CD4-positive, CD25-positive, alpha-beta regulatory T cell (primary cell): ENCODE measurements at regions not wholly inside any gene's neighbourhood (a gene's known extent, or its start where the extent isn't known, plus 50 kb on each side); places are given as distances from the start of the nearest gene placed in this dataset.

ENCODE experiments used
- ATAC-seq, 2 donors: fragments of 150-1000 bp; cut with Tn5 transposase; one replicate each; pipeline ENCODE4 v1.10.0; 2021; ENCODE audit warnings: low read depth in 2 of 2, moderate number of reproducible peaks in 2 of 2, moderate library complexity in 1 of 2
- DNase-seq, 3 donors: peaks; one replicate each; pipeline versions ENCODE4 v3.0.0 to v3.0.0-alpha.2; 2012 to 2022; ENCODE audit warnings: mixed read lengths in 1 of 3
- H3K27ac ChIP-seq: one replicate; pipeline ENCODE4 v1.7.0; 2013; ENCODE audit warnings: mild to moderate bottlenecking, low read length; ENCODE audit not compliant: insufficient read depth, poor library complexity, severe bottlenecking
- H3K27me3 ChIP-seq: one replicate; pipeline ENCODE4 v1.7.0; 2013; ENCODE audit warnings: low read length; ENCODE audit not compliant: control insufficient read depth, insufficient read depth
- H3K36me3 ChIP-seq: one replicate; pipeline ENCODE4 v1.7.0; 2013; ENCODE audit warnings: mild to moderate bottlenecking, low read length, moderate library complexity; ENCODE audit not compliant: control insufficient read depth, insufficient read depth
- H3K4me1 ChIP-seq: 2 replicates; pipeline ENCODE4 v1.7.0; 2013; ENCODE audit warnings: mild to moderate bottlenecking, low read length; ENCODE audit not compliant: insufficient read depth, control insufficient read depth, poor library complexity, severe bottlenecking
- H3K4me3 ChIP-seq: one replicate; pipeline ENCODE4 v1.7.0; 2013; ENCODE audit warnings: low read depth, mild to moderate bottlenecking, low read length, moderate library complexity
- H3K9me3 ChIP-seq, 2 experiments: 1 replicate in 1 of 2; 2 replicates in 1 of 2; pipeline ENCODE4 v1.7.0; 2013; ENCODE audit warnings: low read length in 2 of 2, mild to moderate bottlenecking in 1 of 2, moderate library complexity in 1 of 2; ENCODE audit not compliant: control insufficient read depth in 2 of 2
- H3K27ac Mint-ChIP-seq, 3 donors: one replicate each; pipeline ENCODE4 v1.8.0; 2020 to 2022; ENCODE audit warnings: mild to moderate bottlenecking in 3 of 3, mixed read lengths in 3 of 3, moderate library complexity in 2 of 3
- H3K27me3 Mint-ChIP-seq: one replicate; pipeline ENCODE4 v1.8.0; 2022; ENCODE audit warnings: mild to moderate bottlenecking, mixed read lengths
- H3K36me3 Mint-ChIP-seq: one replicate; pipeline ENCODE4 v1.8.0; 2020; ENCODE audit warnings: mixed read lengths
- H3K4me1 Mint-ChIP-seq, 4 donors: one replicate each; pipeline ENCODE4 v1.8.0; 2020 to 2022; ENCODE audit warnings: mixed read lengths in 4 of 4, mild to moderate bottlenecking in 1 of 4
- H3K4me3 Mint-ChIP-seq, 4 donors: one replicate each; pipeline ENCODE4 v1.8.0; 2020 to 2022; ENCODE audit warnings: mild to moderate bottlenecking in 4 of 4, mixed read lengths in 4 of 4, moderate library complexity in 3 of 4
- H3K9me3 Mint-ChIP-seq, 7 donors: one replicate each; pipeline ENCODE4 v1.8.0; 2020 to 2022; ENCODE audit warnings: mixed read lengths in 7 of 7, mild to moderate bottlenecking in 3 of 7, moderate library complexity in 2 of 7

- Histone ChIP-seq H3K4me3 (no peak overlapping the region), H3K27ac (no peak overlapping the region), H3K36me3 (no peaks in the 10 kb centered on the region), H3K4me1 (no peaks in the 10 kb centered on the region), H3K27me3 (peaks cover 3% of the 10 kb centered on the region), H3K9me3 (no peaks in the 10 kb centered on the region)
- DNase-seq (no peak), ATAC-seq (no peak)
- Mint-ChIP-seq H3K9me3 (peaks cover 0 to 2% (median 0%) of the 10 kb centered on the region in 7 donors), H3K27me3 (peaks cover 21% of the 10 kb centered on the region), H3K4me1 (peaks cover 0 to 4% (median 1%) of the 10 kb centered on the region in 4 donors), H3K36me3 (no peaks in the 10 kb centered on the region), H3K27ac (no peak overlapping the region), H3K4me3 (no peak overlapping the region)
These were observed 96.3 kb upstream of the CSF3R start for GRCh38 chr1:36579039-36579438.

GRCh38 chr1:36576551-36577110 lies 93.9 kb upstream of the CSF3R start:
- Mint-ChIP-seq H3K27me3 (peaks cover 14% of the 10 kb centered on the region), H3K4me3 (no peak overlapping the region), H3K9me3 (peaks cover 0 to 2% (median 0%) of the 10 kb centered on the region in 7 donors), H3K4me1 (peaks cover 0 to 4% (median 1%) of the 10 kb centered on the region in 4 donors), H3K36me3 (no peaks in the 10 kb centered on the region), H3K27ac (no peak overlapping the region)
- no peaks in the 10 kb centered on the region for H3K27me3 ChIP-seq
- H3K27ac ChIP-seq: no peak overlapping the region
- H3K4me1 ChIP-seq: no peaks in the 10 kb centered on the region
- no peaks in the 10 kb centered on the region for H3K36me3 ChIP-seq
- ATAC-seq (no peak), DNase-seq (no peak)
- H3K4me3 ChIP-seq: no peak overlapping the region
- H3K9me3 ChIP-seq: no peaks in the 10 kb centered on the region

- peaks cover 0 to 4% (median 1%) of the 10 kb centered on the region in 4 donors for H3K4me1 Mint-ChIP-seq
- peaks cover 0 to 2% (median 0%) of the 10 kb centered on the region in 7 donors for H3K9me3 Mint-ChIP-seq
- DNase-seq (peak; percentile 3 to 25 (median 22)), ATAC-seq (no peak)
- H3K9me3 ChIP-seq: no peaks in the 10 kb centered on the region
- H3K36me3 ChIP-seq: no peaks in the 10 kb centered on the region
- no peaks in the 10 kb centered on the region for H3K4me1 ChIP-seq
- no peak overlapping the region for H3K27ac ChIP-seq
- no peaks in the 10 kb centered on the region for H3K27me3 ChIP-seq
- no peak overlapping the region for H3K4me3 Mint-ChIP-seq
- H3K27ac Mint-ChIP-seq: peak overlapping the region in 1 of 3 donors; percentile 51
- peaks cover 9% of the 10 kb centered on the region for H3K27me3 Mint-ChIP-seq
- no peaks in the 10 kb centered on the region for H3K36me3 Mint-ChIP-seq
- H3K4me3 ChIP-seq: no peak overlapping the region
These were observed 93.4 kb upstream of the CSF3R start for GRCh38 chr1:36576118-36576517.

- ATAC-seq (no peak), DNase-seq (no peak)
- no peaks in the 10 kb centered on the region for H3K4me1 ChIP-seq
- Mint-ChIP-seq H3K27me3 (peaks cover 9% of the 10 kb centered on the region), H3K27ac (no peak overlapping the region), H3K4me3 (no peak overlapping the region), H3K4me1 (peaks cover 0 to 4% (median 1%) of the 10 kb centered on the region in 4 donors), H3K9me3 (no peaks in the 10 kb centered on the region), H3K36me3 (no peaks in the 10 kb centered on the region)
- no peaks in the 10 kb centered on the region for H3K36me3 ChIP-seq
- no peaks in the 10 kb centered on the region for H3K9me3 ChIP-seq
- no peak overlapping the region for H3K4me3 ChIP-seq
- H3K27ac ChIP-seq: no peak overlapping the region
- no peaks in the 10 kb centered on the region for H3K27me3 ChIP-seq
These were observed 90.7 kb upstream of the CSF3R start for GRCh38 chr1:36573445-36573844.

- H3K27ac ChIP-seq: no peak overlapping the region
- no peaks in the 10 kb centered on the region for H3K4me1 ChIP-seq
- H3K9me3 ChIP-seq: no peaks in the 10 kb centered on the region
- H3K27me3 Mint-ChIP-seq: peaks cover 9% of the 10 kb centered on the region
- peak overlapping the region in 1 of 3 donors; percentile 72 for H3K27ac Mint-ChIP-seq
- no peak for ATAC-seq
- no peaks in the 10 kb centered on the region for H3K36me3 ChIP-seq
- no peak for DNase-seq
- H3K4me3 ChIP-seq: no peak overlapping the region
- H3K4me1 Mint-ChIP-seq: peaks cover 0 to 4% (median 1%) of the 10 kb centered on the region in 4 donors
- H3K36me3 Mint-ChIP-seq: no peaks in the 10 kb centered on the region
- no peak overlapping the region for H3K4me3 Mint-ChIP-seq
- H3K27me3 ChIP-seq: no peaks in the 10 kb centered on the region
- no peaks in the 10 kb centered on the region for H3K9me3 Mint-ChIP-seq
These were observed 90.2 kb upstream of the CSF3R start for GRCh38 chr1:36572906-36573305.

- Histone ChIP-seq H3K27me3 (no peaks in the 10 kb centered on the region), H3K27ac (no peak overlapping the region), H3K4me1 (no peaks in the 10 kb centered on the region), H3K36me3 (no peaks in the 10 kb centered on the region), H3K9me3 (no peaks in the 10 kb centered on the region), H3K4me3 (no peak overlapping the region)
- Mint-ChIP-seq H3K27ac (no peak overlapping the region), H3K4me1 (peaks cover 0 to 4% (median 1%) of the 10 kb centered on the region in 4 donors), H3K4me3 (peak overlapping the region in 1 of 4 donors; percentile 49), H3K36me3 (no peaks in the 10 kb centered on the region), H3K27me3 (peaks cover 9% of the 10 kb centered on the region), H3K9me3 (no peaks in the 10 kb centered on the region)
- DNase-seq (no peak), ATAC-seq (no peak)
These were observed 89.5 kb upstream of the CSF3R start for GRCh38 chr1:36572142-36572715.

GRCh38 chr1:36571106-36571505 lies 88.4 kb upstream of the CSF3R start:
- DNase-seq (no peak), ATAC-seq (no peak)
- Histone ChIP-seq H3K4me1 (no peaks in the 10 kb centered on the region), H3K4me3 (no peak overlapping the region), H3K9me3 (no peaks in the 10 kb centered on the region), H3K27ac (no peak overlapping the region), H3K27me3 (no peaks in the 10 kb centered on the region), H3K36me3 (no peaks in the 10 kb centered on the region)
- Mint-ChIP-seq H3K27me3 (peaks cover 9% of the 10 kb centered on the region), H3K9me3 (no peaks in the 10 kb centered on the region), H3K27ac (no peak overlapping the region), H3K4me3 (no peak overlapping the region), H3K36me3 (no peaks in the 10 kb centered on the region), H3K4me1 (peaks cover 0 to 4% (median 1%) of the 10 kb centered on the region in 4 donors)

- Histone ChIP-seq H3K36me3 (no peaks in the 10 kb centered on the region), H3K27ac (no peak overlapping the region), H3K4me3 (no peak overlapping the region), H3K4me1 (no peaks in the 10 kb centered on the region), H3K27me3 (no peaks in the 10 kb centered on the region), H3K9me3 (no peaks in the 10 kb centered on the region)
- Mint-ChIP-seq H3K27ac (no peak overlapping the region), H3K9me3 (no peaks in the 10 kb centered on the region), H3K4me3 (no peak overlapping the region), H3K27me3 (peaks cover 9% of the 10 kb centered on the region), H3K4me1 (no peaks in the 10 kb centered on the region), H3K36me3 (no peaks in the 10 kb centered on the region)
- no peak for ATAC-seq
- DNase-seq: no peak
These were observed 87.9 kb upstream of the CSF3R start for GRCh38 chr1:36570478-36571060.
